Anterior cingulate cortex (tissue), 58 donors: ENCODE measurements at regions not wholly inside any gene's neighbourhood (a gene's known extent, or its start where the extent isn't known, plus 50 kb on each side); places are given as distances from the start of the nearest gene placed in this dataset.

ENCODE experiments used
- DNase-seq, 58 donors: peaks; one replicate each; lab custom pipeline; 2025; lab: John Stamatoyannopoulos, UW

- no peak for DNase-seq
Measured at GRCh38 chr18:59760619-59761600, 63.7 kb upstream of the CCBE1 start.

GRCh38 chr18:59760212-59760611 lies 63.0 kb upstream of the CCBE1 start:
- no peak for DNase-seq

- no peak for DNase-seq
Measured at GRCh38 chr18:59758837-59759236, 61.6 kb upstream of the CCBE1 start.

- DNase-seq = no peak
Measured at GRCh38 chr18:59758106-59758505, 60.9 kb upstream of the CCBE1 start.

GRCh38 chr18:59752666-59753065 lies 55.4 kb upstream of the CCBE1 start:
- peak in 1 of 58 donors; percentile 3 for DNase-seq

- no peak for DNase-seq
Measured at GRCh38 chr18:59751186-59751585, 54.0 kb upstream of the CCBE1 start.

GRCh38 chr18:59748628-59749360 lies 51.6 kb upstream of the CCBE1 start:
- no peak for DNase-seq
